H7 (cell line): ENCODE measurements at regions not wholly inside any gene's neighbourhood (a gene's known extent, or its start where the extent isn't known, plus 50 kb on each side); places are given as distances from the start of the nearest gene placed in this dataset.

ENCODE experiments used
- DNase-seq: peaks from one replicate; pipeline ENCODE4 v3.0.0; 2012
- H3K27me3 ChIP-seq: 2 replicates; pipeline ENCODE4 v1.6.0; 2011; ENCODE audit warnings: mild to moderate bottlenecking, low read length; ENCODE audit not compliant: control insufficient read depth, insufficient read depth
- H3K36me3 ChIP-seq: replicated peaks from 2 replicates; pipeline ENCODE4 v1.5.1; 2011; ENCODE audit warnings: low read length; ENCODE audit not compliant: control insufficient read depth, insufficient read depth
- H3K4me3 ChIP-seq: 2 replicates; pipeline ENCODE4 v1.5.1; 2011; ENCODE audit warnings: low read depth, mild to moderate bottlenecking, control low read depth, low read length, moderate library complexity; ENCODE audit not compliant: insufficient read depth

DNA sequence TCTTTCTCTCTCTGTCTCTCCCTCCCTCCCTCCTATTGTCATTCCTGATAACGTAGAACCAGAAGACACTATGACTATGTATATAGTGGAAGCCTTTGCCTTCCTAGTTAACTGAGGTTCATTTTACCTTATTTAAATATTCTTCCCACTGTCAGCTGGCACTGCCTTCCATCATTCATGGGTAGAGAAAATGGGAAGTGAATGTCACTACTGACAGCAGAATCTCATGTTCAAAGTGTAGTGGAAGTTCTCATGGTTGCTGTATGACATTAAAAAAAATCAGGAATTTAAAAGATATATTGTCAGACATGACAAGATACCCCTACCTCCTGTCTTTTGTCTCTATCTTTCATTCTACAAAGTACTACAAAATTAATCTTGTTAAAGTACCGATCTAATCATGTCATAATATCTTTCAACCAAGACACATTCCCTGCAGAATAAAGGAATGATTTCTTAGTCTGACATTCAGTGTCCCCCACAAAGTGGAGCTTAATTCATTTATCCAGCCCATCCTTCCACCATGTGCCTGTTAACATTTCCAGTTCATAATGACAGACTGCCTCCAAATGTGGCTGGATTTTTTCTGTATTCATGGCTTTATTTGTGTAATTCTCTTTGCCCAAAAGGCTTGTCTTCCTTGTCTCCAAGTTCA, 250.1 kb upstream of the CDH20 start:
- no peak for DNase-seq
- H3K36me3 ChIP-seq = no peaks in the 10 kb centered on the region
- H3K27me3 ChIP-seq = no peaks in the 10 kb centered on the region
- no peak overlapping the region for H3K4me3 ChIP-seq

DNA sequence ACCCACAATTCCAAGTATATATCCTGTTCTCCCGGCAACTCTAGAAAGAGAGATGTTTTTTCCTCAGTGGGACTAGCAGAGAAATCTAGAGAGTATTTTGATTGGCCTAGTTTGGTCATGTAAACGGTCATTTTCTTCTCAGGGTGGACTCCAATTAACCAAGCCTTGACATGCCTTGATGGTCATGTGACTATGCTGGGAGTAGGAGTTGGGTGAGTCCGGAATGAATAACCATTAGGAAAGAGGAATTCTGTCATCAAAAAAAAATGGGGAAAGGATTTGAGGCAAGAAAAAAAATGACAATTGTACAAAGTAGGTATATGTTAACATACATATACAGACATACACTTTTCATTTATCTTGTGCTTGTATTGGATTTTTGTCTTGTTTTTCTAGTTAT, 248.2 kb upstream of the CDH20 start:
- Histone ChIP-seq H3K27me3 (no peaks in the 10 kb centered on the region), H3K4me3 (no peak overlapping the region), H3K36me3 (no peaks in the 10 kb centered on the region)
- no peak for DNase-seq

DNA sequence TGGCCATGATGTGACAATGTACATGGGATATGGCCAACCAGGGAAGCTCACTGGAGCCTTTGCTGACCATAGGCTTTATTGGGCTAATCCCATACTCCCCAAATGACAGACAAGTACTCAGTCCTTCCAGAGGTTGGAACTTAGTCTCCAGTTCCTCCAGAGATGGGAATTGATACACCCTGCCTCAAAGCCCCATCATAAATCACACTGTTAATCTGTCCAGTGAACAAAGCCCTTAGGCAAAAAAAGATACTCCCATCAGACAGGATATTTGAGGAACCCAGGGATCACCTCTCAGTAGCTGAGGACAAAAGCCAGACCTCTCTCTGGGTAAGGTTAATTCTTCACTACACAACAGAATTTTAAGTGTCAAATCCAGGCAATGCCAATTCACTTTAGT, 247.5 kb upstream of the CDH20 start:
- Histone ChIP-seq H3K27me3 (no peaks in the 10 kb centered on the region), H3K36me3 (no peaks in the 10 kb centered on the region), H3K4me3 (no peak overlapping the region)
- DNase-seq = no peak

DNA sequence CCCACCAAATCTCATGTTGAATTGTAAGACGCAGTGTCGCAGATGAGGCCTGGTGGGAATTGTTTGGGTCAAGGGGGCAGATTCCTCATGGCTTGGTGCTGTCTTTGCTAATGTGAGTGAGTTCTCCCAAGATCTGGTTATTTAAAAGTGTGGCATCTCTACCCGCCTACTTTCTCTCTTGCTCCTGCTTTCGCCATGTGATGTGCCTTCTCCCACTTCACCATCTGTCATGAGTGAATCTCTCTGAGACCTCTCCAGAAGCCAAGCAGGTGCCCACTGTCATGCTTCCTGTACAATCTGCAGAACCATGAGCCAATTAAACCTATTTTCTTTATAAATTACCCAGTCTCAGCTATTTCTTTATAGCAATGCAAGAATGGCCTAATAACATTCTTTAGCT, 246.6 kb upstream of the CDH20 start:
- Histone ChIP-seq H3K4me3 (no peak overlapping the region), H3K27me3 (no peaks in the 10 kb centered on the region), H3K36me3 (no peaks in the 10 kb centered on the region)
- DNase-seq = no peak

DNA sequence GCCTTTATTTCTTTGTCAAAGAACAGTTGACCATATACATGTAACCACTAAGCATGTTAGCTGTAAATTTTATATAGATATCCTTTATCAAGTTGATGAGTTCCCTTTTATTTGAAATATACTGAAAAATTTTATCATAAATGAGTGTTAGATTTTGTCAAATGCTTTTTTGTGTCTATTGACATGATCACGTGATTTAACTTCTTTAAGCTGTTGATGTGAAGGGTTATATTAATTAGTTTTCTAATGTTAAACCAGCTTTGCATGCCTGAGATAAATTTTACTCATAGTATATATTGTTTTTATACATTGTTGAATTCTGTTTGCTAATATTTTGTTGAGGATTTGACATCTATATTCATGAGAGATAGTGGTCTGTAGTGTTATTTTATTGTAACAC, 241.9 kb upstream of the CDH20 start:
- Histone ChIP-seq H3K36me3 (no peaks in the 10 kb centered on the region), H3K27me3 (no peaks in the 10 kb centered on the region), H3K4me3 (no peak overlapping the region)
- DNase-seq = no peak

DNA sequence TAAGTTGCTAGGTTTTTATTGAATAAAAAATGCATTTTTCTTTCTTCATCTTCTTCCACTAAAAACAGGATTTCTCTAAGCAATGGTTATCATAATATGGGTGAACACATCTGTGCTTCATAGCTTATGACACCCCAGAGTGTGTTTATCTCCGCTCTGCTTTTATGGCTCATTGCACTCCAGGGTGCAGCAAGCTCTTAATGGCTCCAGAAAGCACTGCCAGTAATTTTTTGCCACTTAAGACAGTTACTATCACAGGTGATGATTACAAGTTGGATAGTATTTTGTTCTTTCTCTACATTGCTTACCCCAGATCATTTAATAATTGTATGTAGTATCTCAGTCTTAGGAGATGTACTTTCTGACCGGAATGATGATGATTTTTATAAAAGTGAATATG, 239.3 kb upstream of the CDH20 start:
- no peak for DNase-seq
- H3K27me3 ChIP-seq = no peaks in the 10 kb centered on the region
- H3K4me3 ChIP-seq = no peak overlapping the region
- no peaks in the 10 kb centered on the region for H3K36me3 ChIP-seq

DNA sequence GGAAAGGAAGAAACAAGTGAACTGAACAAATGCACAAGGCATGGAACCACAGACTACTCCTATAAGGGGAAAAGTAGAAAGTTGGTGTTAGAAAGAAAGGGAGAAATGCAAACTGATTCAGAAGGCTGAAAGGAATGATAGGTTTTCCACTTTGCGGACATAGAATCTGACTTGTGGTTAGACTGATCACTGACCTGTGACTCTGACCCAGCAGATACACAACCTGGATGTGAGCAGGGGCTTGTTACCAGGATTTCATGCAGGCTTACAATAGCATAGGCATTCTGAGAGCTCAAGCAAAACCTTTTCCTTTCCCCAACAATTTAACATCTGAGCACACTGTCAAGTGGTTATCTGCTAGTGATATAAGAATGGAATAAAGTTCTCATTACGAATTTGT, 237.0 kb upstream of the CDH20 start:
- H3K36me3 ChIP-seq = no peaks in the 10 kb centered on the region
- no peak for DNase-seq
- H3K27me3 ChIP-seq = no peaks in the 10 kb centered on the region

DNA sequence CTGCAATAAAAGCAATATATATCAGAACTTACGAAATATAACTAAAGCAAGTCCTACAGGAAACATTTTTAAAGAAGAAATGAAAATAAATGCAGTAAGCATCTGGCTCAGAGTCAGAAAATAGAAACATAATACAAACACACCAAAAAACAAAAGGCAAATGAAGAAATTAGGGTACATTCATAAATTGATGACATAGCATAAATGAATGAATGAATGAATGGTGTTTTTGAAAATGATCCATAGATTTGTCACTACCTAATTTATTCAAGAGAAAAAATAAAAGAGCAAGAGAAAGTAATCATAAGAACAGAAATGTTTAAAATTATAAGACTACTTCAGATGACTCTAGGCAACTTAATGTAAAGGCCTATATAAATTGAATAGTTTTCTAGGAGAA, 226.1 kb upstream of the CDH20 start:
- Histone ChIP-seq H3K36me3 (no peaks in the 10 kb centered on the region), H3K27me3 (no peaks in the 10 kb centered on the region), H3K4me3 (no peak overlapping the region)
- no peak for DNase-seq

More for the DNA sequence above, 237.0 kb upstream of the CDH20 start:
- H3K4me3 ChIP-seq = no peak overlapping the region

DNA sequence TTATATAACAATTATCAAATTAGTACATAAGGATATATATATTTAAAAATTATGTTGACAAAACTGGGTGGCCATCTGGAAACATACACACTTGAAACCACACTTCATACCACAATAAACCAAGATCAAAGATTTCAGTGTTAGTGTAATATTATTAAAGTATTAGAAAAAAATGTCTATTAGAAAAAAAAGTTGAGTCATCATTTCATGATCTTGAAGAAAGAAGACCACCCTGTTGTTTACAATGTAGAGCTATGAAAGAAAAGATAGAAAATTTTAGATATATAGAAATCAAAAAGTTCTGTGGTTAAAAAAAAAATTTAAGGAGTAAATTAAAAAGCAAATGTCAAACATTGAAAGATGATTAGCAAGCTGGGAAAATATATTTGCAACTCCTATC, 224.5 kb upstream of the CDH20 start:
- Histone ChIP-seq H3K4me3 (no peak overlapping the region), H3K36me3 (no peaks in the 10 kb centered on the region), H3K27me3 (no peaks in the 10 kb centered on the region)
- no peak for DNase-seq

DNA sequence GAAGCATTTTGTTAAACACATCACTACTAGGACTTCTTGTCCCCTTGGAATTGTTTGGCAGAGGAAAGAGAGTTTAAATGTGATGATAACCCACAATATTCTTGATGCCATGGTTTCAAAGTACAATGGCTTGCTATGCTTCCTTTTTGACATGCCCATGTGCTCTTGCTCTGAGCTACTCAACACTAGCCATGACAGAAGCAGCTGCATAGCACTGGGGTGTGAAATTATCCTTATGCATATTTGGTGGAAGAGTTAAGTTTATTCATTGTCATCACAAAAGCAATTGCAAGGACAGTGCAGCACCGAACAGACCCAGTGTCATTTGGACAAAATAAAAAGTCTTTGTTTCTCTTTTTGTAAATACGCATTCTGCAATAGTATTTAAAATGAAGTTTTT, 209.9 kb upstream of the CDH20 start:
- no peak overlapping the region for H3K4me3 ChIP-seq
- H3K36me3 ChIP-seq = no peaks in the 10 kb centered on the region
- no peaks in the 10 kb centered on the region for H3K27me3 ChIP-seq
- no peak for DNase-seq

DNA sequence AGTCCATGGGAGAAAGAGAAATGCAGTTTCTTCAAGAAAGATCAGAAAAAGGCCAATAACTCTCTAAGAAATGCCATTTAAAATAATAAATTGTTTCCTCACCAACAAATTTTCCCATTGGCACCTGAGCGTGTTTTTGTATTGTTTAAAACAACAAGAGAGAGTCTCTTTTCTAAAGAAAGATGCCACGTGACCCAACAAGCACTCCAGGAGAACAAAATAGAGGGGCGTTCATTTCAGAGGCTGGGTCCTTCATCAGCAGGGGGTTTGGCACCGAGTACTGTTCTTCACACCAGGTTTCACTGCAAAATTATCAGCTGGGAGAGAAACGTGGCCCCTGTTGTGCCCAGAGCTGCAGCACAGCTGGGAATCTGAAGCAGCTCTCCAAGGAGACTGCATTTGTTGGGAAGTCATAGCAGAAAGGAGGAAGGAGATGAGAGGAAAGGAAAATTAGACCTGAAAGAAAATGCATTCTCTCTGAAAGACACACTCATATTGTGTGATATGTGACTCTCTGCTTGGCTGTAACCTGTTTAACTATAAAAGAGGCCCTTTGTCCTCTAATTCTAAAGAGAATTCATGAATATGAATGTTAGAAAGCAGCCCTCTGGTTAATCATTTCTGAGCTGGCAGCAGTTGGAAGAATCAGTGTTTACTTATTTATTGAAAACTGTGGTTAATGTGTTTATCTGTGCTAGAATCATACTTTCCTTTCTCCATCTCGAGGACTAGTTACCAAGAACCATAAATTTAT, 205.3 kb upstream of the CDH20 start:
- Histone ChIP-seq H3K27me3 (no peaks in the 10 kb centered on the region), H3K4me3 (no peak overlapping the region), H3K36me3 (no peaks in the 10 kb centered on the region)
- DNase-seq = peak; percentile 2

DNA sequence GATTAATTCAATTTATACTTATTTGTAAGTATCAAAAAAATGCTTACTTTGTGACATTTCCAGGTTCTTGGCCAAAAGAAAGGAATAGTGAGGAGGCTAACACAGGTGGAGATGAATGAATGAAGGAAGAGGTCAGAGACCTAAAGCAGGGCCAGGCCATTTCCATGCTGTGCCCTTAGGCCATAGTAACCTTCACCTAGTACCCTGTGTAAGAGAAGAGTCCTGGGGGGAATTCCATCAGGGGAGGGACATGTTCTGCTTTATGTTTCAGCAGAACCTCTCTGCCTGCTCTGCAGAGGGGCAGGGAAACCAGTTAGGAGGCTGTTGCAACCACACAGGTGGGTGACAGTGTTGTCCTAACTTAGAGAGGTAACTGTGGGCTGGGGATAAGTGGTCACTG, 204.2 kb upstream of the CDH20 start:
- Histone ChIP-seq H3K4me3 (no peak overlapping the region), H3K27me3 (no peaks in the 10 kb centered on the region), H3K36me3 (no peaks in the 10 kb centered on the region)
- no peak for DNase-seq

DNA sequence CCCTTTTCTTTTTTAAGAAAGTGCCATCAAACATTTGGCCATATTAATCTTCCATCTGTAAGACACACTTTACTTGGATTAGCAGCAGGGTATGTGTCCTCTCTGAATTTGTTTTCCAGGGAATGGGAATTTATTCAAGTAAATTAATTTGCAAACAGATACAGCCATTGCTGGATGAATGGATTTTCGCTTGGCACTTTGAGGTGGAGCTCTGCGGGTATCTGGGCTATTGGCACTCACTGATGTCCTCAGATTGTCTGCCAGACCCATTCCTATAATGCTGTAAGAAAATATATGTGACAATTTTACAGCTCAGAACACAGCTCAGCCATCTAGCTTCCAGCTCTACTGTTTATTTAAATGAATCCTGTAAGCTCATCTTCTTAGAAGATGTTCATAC, 201.2 kb upstream of the CDH20 start:
- no peak for DNase-seq
- Histone ChIP-seq H3K36me3 (no peaks in the 10 kb centered on the region), H3K27me3 (no peaks in the 10 kb centered on the region), H3K4me3 (no peak overlapping the region)

DNA sequence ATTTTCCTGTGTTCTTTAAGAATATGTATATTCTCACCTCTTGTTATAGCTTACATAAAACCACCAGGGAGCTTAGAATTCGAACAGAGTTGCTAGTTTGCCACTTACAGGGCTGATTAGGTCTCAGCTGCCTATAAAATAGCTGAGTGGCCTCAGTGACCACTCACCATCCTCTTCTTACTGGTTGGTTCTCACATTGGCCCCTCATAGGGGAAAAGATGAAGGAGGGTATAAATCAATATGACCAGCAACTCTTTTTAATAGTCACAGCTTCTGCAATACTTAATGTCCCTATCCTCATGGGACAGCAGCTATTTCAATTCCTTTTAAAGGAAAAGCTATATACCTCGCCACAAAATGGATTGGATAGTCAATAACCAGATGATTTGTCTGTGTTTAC, 199.4 kb upstream of the CDH20 start:
- no peak for DNase-seq
- Histone ChIP-seq H3K27me3 (no peaks in the 10 kb centered on the region), H3K36me3 (no peaks in the 10 kb centered on the region), H3K4me3 (no peak overlapping the region)

DNA sequence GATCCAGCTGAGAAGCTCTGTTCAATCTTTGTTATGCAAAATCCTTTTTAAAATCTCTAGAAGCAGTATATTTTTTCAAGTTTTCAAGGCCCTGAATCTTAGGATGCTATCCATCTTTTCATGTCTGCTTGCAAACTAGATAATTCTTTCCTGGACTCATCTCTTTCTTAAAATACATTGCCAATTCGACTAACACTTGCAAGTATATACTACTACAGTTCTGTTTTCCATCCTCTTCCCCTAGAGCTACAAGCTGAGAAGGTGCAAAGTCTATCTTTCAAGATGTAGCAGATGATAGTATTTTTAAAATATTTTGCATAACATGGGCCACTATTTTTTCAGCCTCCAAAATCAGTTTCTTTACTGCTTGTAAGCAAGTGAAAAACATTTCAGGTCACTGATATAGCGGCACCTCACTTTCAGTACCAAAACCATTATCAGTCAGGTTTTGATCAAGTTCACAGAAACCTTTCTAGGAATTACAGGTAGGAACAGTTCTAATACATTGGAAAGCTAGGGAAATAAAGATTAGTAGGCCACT, 196.4 kb upstream of the CDH20 start:
- H3K36me3 ChIP-seq = no peaks in the 10 kb centered on the region
- H3K27me3 ChIP-seq = no peaks in the 10 kb centered on the region
- no peak overlapping the region for H3K4me3 ChIP-seq
- no peak for DNase-seq
